ENCODE measurements at regions not wholly inside any gene's neighbourhood (a gene's known extent, or its start where the extent isn't known, plus 50 kb on each side); places are given as distances from the start of the nearest gene placed in this dataset.

- no peak for TF ChIP-seq CTCF (IDR thresholded peaks at IDR 0.05; ENCODE audit: extremely low read depth, missing control alignments)
- DNase-seq (ENCODE audit: low spot score), result no peak
These were observed 843.8 kb downstream of the VGLL3 start for GRCh38 chr3:86147119-86147518.

DNA sequence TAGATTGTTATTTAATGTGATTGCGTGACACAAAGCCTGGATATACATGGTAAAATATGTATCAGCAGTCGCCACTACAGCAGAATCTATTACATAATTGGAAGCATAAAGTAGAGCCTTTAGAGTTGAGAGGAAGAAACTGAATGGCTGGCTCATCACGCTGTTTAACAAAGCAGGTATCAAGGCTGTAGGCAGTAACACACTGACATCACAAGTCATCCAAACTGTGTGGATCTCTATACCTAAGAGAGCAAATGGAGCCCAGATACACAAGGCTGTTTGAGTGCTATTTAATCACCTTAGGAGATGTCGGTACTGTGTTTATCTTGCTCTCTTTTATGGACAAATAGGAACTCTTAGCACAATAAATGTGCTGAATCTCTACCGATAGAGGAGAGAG, 864.4 kb downstream of the VGLL3 start:
- no peak for DNase-seq (ENCODE audit: low spot score)
- no peak for TF ChIP-seq CTCF (IDR thresholded peaks at IDR 0.05; ENCODE audit: extremely low read depth, missing control alignments)
